Esophagus squamous epithelium (tissue), 4 donors: ENCODE measurements at regions not wholly inside any gene's neighbourhood (a gene's known extent, or its start where the extent isn't known, plus 50 kb on each side); places are given as distances from the start of the nearest gene placed in this dataset.

Source experiments
- POLR2A ChIP-seq, 4 donors: fragments of 450-650 bp; IDR thresholded peaks; one replicate each; pipeline ENCODE4 v1.6.1; 2017; ENCODE audit warnings: antibody characterized with exemption in 4 of 4, mild to moderate bottlenecking in 4 of 4, moderate library complexity in 3 of 4
- TF ChIP-seq, protein P1 (sequence below), 6 experiments: fragments of 450-650 bp in 4 of 6; fragments of 200-600 bp in 2 of 6; sonication (generic) in 2 of 6; IDR thresholded peaks; one replicate each; pipeline ENCODE4 v1.5.1; 2016 to 2019; ENCODE audit warnings: antibody characterized with exemption in 6 of 6, mild to moderate bottlenecking in 4 of 6, moderate library complexity in 4 of 6

DNA sequence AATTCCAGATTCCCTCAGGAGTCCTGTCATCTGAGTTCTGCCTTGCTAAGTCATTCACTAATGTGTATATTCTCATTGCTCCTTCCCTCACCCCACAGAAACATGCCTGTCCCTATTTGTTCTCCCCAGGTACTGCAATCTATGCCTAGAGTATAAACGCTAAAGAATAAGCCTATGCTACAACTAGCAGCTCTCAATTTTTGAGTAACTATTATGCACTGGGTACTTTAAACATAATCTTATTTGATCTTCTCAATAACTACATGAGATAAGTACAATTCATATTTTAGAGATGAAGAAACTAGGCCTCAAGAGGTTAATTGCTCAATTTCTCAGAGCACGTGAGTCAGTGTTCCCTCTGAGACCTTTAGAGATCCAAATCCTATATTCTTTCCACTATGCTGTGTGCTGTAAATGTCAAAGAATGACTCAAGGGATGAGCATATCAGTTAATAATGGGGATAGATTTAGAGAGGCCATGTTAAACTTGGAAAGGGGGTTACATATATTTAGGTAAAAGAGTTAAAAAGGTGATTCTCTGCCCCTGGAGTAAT is 423.8 kb upstream of the ADGRB3 start:
- TF ChIP-seq POLR2A (IDR thresholded peaks at IDR 0.05) = no peak
- TF ChIP-seq, protein P1, sequence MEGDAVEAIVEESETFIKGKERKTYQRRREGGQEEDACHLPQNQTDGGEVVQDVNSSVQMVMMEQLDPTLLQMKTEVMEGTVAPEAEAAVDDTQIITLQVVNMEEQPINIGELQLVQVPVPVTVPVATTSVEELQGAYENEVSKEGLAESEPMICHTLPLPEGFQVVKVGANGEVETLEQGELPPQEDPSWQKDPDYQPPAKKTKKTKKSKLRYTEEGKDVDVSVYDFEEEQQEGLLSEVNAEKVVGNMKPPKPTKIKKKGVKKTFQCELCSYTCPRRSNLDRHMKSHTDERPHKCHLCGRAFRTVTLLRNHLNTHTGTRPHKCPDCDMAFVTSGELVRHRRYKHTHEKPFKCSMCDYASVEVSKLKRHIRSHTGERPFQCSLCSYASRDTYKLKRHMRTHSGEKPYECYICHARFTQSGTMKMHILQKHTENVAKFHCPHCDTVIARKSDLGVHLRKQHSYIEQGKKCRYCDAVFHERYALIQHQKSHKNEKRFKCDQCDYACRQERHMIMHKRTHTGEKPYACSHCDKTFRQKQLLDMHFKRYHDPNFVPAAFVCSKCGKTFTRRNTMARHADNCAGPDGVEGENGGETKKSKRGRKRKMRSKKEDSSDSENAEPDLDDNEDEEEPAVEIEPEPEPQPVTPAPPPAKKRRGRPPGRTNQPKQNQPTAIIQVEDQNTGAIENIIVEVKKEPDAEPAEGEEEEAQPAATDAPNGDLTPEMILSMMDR (IDR thresholded peaks at IDR 0.05) = no peak
